ENCODE measurements at regions not wholly inside any gene's neighbourhood (a gene's known extent, or its start where the extent isn't known, plus 50 kb on each side); places are given as distances from the start of the nearest gene placed in this dataset.

DNA sequence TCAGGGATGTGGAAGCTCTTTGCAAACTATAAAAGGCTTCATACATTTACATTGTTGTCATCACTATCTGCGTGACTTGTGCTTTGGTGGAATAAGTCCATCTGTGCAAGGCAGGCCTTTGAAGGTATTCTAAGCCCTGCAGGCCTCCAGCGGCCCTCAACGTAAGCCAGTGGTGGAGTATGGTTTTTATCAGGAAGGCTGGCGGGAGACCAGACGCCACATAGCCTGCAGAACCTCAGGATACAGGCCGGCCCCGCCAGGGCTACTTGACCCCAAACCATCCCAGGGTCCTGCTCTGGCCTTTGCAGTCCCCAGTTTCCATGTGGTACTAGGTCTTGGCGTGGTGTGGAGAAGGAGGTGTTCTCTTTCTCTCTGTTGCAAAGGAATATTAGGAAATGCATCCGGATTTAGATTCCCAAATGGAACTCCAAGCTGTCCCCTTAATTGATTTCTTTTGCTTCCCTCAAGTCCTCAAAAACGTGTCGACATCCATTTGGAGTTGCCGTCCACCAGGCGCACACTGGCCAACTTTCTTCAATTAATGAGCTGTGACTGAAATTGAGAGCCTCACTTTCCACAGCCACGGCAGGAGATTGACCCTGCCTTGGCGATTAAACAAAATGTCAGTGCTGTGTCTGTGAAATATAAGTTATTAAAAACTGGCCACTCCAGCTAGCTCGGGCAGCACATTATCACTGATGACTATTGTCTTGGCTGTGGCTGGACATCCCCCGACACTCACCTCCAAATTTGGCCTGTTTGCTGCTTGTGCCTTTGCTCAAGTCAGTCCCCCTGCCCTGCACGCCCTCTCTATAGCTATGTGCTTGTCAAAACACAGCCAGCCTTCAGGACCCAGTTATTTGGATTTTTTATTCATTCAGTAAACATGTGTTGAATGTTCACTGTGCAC is 239.8 kb upstream of the TLE3 start:
- BruUV-seq (replicated peaks) = no TSS peak
- Histone ChIP-seq H3K79me2 (ENCODE audit: control insufficient read depth, insufficient read depth, low read length) (no peaks in the 10 kb centered on the region), H3K9ac (ENCODE audit: control insufficient read depth, insufficient read depth, low read length) (no peak overlapping the region), H3K4me1 (ENCODE audit: control insufficient read depth, insufficient read depth, low read length) (0 out of 2 replicates have a peak, but pooled peaks cover 3% of the 10 kb centered on the region), H2AFZ (ENCODE audit: control insufficient read depth, low read depth, low read length) (no peak overlapping the region), H4K20me1 (ENCODE audit: control insufficient read depth, insufficient read depth) (no peaks in the 10 kb centered on the region), H3K4me3 (no peak overlapping the region), H3K27ac (ENCODE audit: control insufficient read depth, insufficient read depth) (no peak overlapping the region), H3K4me2 (ENCODE audit: control insufficient read depth, insufficient read depth) (no peak overlapping the region), H3K36me3 (ENCODE audit: control insufficient read depth in 2 of 2, insufficient read depth in 2 of 2, low read length in 1 of 2) (no peaks in the 10 kb centered on the region), H3K27me3 (replicated peaks in 1 of 2; ENCODE audit: control insufficient read depth in 2 of 2, insufficient read depth in 2 of 2, low read length in 1 of 2) (peaks cover 0 to 7% of the 10 kb centered on the region in 2 experiments; a peak in 2 of 4 replicates), H3K9me3 (replicated peaks; ENCODE audit: control insufficient read depth, insufficient read depth, low read length) (peaks cover 2% of the 10 kb centered on the region; the same call in 2 of the 3 replicates)
- in situ Hi-C loops (cut with MboI) (no loop called here), intact Hi-C loops (cut with micrococcal nuclease; ENCODE audit: unreplicated experiment) (no loop called here)
- ChIA-PET CTCF (no interaction called here), SMC1A (ENCODE audit: uncharacterized antibody, unreplicated experiment) (interaction anchor here (1.2 kb wide), 1 partner anchor 27 kb away, joined by 3 read pairs; no protein-coding TSS in a partner anchor), POLR2A (interaction anchor here (0.5 kb wide), 1 partner anchor 971 kb away, joined by 3 read pairs; no protein-coding TSS in a partner anchor), RAD21 (ENCODE audit: unreplicated experiment) (no interaction called here)
- WGBS (ENCODE audit: insufficient coverage, insufficient replicate concordance, low lambda C conversion rate, missing lambda C conversion rate) = 63% methylated on average over 18 of the region's 18 CpGs
- FAIRE-seq = no peak
- no peak for DNase-seq (ENCODE audit: low read depth, low spot score)
- no peak for ATAC-seq
- TF ChIP-seq, protein P1, sequence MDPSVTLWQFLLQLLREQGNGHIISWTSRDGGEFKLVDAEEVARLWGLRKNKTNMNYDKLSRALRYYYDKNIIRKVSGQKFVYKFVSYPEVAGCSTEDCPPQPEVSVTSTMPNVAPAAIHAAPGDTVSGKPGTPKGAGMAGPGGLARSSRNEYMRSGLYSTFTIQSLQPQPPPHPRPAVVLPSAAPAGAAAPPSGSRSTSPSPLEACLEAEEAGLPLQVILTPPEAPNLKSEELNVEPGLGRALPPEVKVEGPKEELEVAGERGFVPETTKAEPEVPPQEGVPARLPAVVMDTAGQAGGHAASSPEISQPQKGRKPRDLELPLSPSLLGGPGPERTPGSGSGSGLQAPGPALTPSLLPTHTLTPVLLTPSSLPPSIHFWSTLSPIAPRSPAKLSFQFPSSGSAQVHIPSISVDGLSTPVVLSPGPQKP (IDR thresholded peaks at IDR 0.05; ENCODE audit: low read depth, low read length) = no peak
- TF ChIP-seq ZZZ3 (IDR thresholded peaks at IDR 0.05; ENCODE audit: control insufficient read depth, insufficient read length, low read depth) = no peak
- TF ChIP-seq, protein P2, sequence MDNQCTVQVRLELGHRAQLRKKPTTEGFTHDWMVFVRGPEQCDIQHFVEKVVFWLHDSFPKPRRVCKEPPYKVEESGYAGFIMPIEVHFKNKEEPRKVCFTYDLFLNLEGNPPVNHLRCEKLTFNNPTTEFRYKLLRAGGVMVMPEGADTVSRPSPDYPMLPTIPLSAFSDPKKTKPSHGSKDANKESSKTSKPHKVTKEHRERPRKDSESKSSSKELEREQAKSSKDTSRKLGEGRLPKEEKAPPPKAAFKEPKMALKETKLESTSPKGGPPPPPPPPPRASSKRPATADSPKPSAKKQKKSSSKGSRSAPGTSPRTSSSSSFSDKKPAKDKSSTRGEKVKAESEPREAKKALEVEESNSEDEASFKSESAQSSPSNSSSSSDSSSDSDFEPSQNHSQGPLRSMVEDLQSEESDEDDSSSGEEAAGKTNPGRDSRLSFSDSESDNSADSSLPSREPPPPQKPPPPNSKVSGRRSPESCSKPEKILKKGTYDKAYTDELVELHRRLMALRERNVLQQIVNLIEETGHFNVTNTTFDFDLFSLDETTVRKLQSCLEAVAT (IDR thresholded peaks at IDR 0.05) = no peak
- TF ChIP-seq, protein P3, sequence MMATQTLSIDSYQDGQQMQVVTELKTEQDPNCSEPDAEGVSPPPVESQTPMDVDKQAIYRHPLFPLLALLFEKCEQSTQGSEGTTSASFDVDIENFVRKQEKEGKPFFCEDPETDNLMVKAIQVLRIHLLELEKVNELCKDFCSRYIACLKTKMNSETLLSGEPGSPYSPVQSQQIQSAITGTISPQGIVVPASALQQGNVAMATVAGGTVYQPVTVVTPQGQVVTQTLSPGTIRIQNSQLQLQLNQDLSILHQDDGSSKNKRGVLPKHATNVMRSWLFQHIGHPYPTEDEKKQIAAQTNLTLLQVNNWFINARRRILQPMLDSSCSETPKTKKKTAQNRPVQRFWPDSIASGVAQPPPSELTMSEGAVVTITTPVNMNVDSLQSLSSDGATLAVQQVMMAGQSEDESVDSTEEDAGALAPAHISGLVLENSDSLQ (IDR thresholded peaks at IDR 0.05) = no peak
- no peak for TF ChIP-seq RELB (IDR thresholded peaks at IDR 0.05; ENCODE audit: low read depth)
- TF ChIP-seq SP1 (IDR thresholded peaks at IDR 0.05; ENCODE audit: low read depth, low read length) = no peak
